ENCODE measurements at regions not wholly inside any gene's neighbourhood (a gene's known extent, or its start where the extent isn't known, plus 50 kb on each side); places are given as distances from the start of the nearest gene placed in this dataset.

- TF ChIP-seq SUZ12 (IDR thresholded peaks at IDR 0.05; ENCODE audit: extremely low read depth, insufficient read depth, insufficient read length) (no peak), YY1 (IDR thresholded peaks at IDR 0.05; ENCODE audit: insufficient read depth, insufficient read length) (no peak), ZNF274 (IDR thresholded peaks at IDR 0.05; ENCODE audit: low read depth, low read length) (no peak)
Observed at GRCh38 chr14:48575772-48576171, 900.4 kb upstream of the MDGA2 start.
